GM13976 (cell line): ENCODE measurements at regions not wholly inside any gene's neighbourhood (a gene's known extent, or its start where the extent isn't known, plus 50 kb on each side); places are given as distances from the start of the nearest gene placed in this dataset.

ENCODE experiments used
- DNase-seq: peaks from one replicate; pipeline ENCODE4 v3.0.0; 2012; ENCODE audit warnings: low spot score
- in situ Hi-C: fragments of 300-500 bp; cut with MboI; formaldehyde crosslinking; loops from one replicate; pipeline ENCODE4 v1.12.0; 2022; ENCODE audit warnings: low sequenced_read_pairs, mixed read lengths, inconsistent platforms; ENCODE audit not compliant: unreplicated experiment
- TF ChIP-seq, protein P1 (sequence below): IDR thresholded peaks from 2 replicates; pipeline ENCODE4 v1.5.1; 2012; ENCODE audit warnings: borderline replicate concordance, mild to moderate bottlenecking; ENCODE audit not compliant: insufficient read depth; ENCODE audit errors: extremely low read depth, missing control alignments, control extremely low read depth

DNA sequence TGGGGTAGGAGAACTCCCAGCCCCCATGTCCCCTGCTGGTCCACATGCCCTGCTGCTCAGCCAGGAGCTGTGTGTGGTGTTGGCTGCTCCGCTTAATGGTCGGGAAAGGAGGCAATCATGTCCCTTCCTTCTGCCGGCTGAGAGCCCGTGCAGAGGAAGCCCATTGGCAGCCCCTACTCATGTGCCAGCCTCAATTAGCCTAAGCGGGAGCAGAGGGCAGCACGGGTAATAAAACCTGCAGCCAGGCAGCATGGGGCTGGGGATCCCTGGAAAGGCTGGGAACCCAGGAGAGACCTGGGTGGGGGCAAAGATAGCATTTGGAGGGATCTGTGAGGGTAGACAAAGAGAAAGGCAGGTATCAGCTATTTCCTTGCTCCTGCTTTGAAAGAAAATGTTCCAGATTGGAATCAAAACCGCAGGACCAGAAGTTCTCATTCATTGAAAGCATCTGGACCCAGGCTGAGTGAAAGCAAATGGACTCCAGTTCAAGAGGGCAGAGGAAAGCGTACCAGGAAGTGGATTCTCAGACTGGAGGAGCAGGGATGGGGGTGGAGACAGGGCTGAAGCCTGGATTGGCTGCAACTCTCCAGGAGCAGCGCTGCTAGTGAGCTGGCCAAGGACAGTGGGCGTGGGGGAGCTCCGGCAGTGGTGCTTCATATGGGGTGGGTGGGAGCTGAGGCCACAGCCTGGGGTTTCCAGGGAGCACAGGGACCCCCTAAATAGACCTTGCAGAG, 103.4 kb upstream of the NECTIN1 start:
- TF ChIP-seq, protein P1, sequence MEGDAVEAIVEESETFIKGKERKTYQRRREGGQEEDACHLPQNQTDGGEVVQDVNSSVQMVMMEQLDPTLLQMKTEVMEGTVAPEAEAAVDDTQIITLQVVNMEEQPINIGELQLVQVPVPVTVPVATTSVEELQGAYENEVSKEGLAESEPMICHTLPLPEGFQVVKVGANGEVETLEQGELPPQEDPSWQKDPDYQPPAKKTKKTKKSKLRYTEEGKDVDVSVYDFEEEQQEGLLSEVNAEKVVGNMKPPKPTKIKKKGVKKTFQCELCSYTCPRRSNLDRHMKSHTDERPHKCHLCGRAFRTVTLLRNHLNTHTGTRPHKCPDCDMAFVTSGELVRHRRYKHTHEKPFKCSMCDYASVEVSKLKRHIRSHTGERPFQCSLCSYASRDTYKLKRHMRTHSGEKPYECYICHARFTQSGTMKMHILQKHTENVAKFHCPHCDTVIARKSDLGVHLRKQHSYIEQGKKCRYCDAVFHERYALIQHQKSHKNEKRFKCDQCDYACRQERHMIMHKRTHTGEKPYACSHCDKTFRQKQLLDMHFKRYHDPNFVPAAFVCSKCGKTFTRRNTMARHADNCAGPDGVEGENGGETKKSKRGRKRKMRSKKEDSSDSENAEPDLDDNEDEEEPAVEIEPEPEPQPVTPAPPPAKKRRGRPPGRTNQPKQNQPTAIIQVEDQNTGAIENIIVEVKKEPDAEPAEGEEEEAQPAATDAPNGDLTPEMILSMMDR = no peak
- no peak for DNase-seq
- in situ Hi-C loops = no loop called here

DNA sequence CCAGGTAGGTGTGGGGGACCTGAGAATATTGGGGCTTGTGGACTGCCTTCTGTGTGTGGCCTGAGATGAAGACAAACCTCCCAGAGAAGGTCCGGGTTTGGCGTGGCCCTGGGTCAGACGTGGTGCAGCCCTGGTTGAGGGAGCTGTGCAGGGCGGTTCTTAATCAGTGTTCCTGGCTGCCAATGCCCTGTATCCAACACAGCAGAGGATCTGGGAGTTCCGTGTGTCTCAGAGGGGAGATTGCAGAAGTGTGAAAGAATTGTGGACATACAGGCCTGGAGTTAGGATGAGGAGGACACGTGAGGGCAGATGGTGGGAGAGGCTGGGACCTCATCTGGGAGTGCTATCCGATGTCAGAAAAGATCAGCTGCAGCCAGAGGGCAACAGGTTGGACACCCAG, 102.0 kb upstream of the NECTIN1 start:
- TF ChIP-seq, protein P1 = no peak
- DNase-seq = no peak
- in situ Hi-C loops = no loop called here

DNA sequence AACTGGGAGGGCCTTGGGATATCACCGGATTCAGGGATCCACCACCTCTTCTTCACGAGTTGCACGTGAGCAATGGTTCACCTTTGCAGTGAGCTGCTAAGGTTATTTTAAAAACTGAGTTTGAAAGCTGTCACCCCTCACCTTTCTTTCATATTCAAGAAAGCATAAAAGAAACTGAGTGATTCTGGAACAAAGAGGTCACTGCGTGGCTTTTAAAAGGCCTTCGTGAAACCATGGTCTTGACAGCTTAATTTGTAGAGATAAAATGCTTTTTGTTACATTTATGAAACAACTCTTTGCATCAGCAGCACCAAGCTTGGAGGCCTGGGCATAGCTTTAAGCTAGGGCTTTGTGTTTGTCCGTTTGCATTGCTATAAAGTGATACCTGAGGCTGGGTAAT, 101.4 kb upstream of the NECTIN1 start:
- TF ChIP-seq, protein P1 = no peak
- no peak for DNase-seq
- in situ Hi-C loops = no loop called here

DNA sequence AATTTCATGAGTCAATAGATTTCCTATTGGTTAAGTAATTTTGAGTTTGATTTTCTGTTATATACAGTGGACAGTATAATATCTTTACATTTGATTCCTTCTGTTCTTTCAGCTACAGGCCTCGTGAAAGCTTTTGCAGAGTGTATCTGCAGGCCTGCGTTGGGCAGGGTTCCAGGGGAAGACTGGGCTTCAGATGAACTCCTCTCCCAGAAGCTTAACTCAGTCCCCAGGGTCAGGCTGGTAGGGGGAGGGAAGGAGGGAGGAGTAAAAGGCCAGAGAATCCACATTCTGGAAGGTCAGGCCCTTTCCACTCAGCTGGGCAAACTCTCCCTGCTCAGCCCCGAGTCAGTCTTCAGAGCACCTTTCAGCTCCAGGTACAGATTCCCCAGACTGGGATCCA, 100.4 kb upstream of the NECTIN1 start:
- in situ Hi-C loops = no loop called here
- no peak for DNase-seq
- TF ChIP-seq, protein P1 = no peak

DNA sequence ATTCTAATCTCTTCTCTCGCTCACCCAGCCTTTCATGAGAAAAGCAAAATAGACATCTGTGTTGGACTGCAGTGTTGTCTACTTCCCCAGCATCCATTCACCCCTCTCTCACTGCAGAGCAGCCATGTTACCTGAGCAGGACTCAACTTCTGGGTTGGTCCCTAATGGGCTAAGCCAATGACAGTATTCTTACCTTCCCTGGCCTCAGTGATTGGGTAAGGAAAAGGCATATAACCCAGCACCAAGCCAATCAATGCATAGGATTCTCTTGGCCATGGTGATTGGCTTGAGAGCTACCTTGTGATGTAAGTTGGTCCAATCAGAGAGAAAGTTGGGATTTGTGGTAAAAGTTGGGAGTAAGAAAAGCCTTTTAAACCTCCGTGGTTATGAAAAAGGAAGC, 99.8 kb upstream of the NECTIN1 start:
- in situ Hi-C loops = no loop called here
- DNase-seq = no peak
- TF ChIP-seq, protein P1 = no peak

DNA sequence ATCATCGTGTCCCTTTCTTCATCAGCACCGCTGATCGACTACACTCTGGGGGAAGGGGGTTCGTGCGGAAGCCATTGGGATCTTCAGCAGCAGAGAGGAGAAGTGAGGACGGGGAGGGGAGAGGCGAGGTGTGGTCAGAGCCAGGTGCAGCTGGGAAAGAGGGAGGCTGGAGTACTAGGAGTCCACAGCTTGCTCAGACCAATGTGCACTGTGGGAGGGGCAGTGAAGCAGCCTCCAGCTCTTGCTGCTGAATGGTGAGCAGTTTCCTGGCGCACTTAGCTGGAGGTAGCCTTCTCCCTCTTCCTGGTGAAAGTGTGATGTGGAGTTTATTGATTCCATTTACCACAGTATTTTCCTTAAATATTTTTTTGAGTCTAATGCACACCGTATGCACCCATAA, 99.0 kb upstream of the NECTIN1 start:
- in situ Hi-C loops = no loop called here
- TF ChIP-seq, protein P1 = no peak
- no peak for DNase-seq

DNA sequence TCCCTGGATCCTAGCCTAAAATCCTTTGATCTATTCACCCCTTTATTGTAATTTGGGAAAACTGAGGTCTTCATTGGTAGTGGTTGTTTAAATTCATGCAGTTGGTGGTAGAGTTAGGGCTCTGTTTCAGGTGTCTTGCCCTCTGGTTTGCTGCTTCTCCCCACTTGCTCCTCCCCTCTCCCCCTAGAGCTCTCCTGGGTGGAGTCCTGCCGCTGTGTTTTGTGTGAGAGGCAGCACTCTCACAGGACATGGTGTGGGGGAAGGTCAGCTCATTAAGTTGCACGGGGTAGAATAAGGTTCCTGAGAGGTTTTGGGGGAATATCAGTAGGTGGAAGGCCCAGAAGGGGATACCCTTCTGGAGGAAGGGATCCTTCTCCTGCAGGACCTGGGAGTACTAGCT, 98.1 kb upstream of the NECTIN1 start:
- TF ChIP-seq, protein P1 = no peak
- in situ Hi-C loops = no loop called here
- DNase-seq = no peak
